HG03432 (cell line): ENCODE measurements at regions not wholly inside any gene's neighbourhood (a gene's known extent, or its start where the extent isn't known, plus 50 kb on each side); places are given as distances from the start of the nearest gene placed in this dataset.

Experiments
- ATAC-seq: cut with Tn5 transposase; IDR thresholded peaks from one replicate; pipeline ENCODE4 v1.9.1; 2021; ENCODE audit warnings: mild to moderate bottlenecking, moderate library complexity; ENCODE audit not compliant: unreplicated experiment

GRCh38 chr5:7000310-7000709, 287.1 kb downstream of the TENT4A start:
- ATAC-seq = no peak

GRCh38 chr5:7010591-7010990, 297.4 kb downstream of the TENT4A start:
- ATAC-seq = no peak

- no peak for ATAC-seq
Observed at GRCh38 chr5:7012057-7012456, 298.8 kb downstream of the TENT4A start.

GRCh38 chr5:7014611-7015010, 301.4 kb downstream of the TENT4A start:
- no peak for ATAC-seq

GRCh38 chr5:7015586-7016256, 302.5 kb downstream of the TENT4A start:
- no peak for ATAC-seq

- ATAC-seq = no peak
Observed at GRCh38 chr5:7016999-7017747, 303.9 kb downstream of the TENT4A start.

GRCh38 chr5:7018198-7018597, 305.0 kb downstream of the TENT4A start:
- ATAC-seq = no peak

GRCh38 chr5:7018601-7019000, 305.4 kb downstream of the TENT4A start:
- no peak for ATAC-seq

- ATAC-seq = no peak
Observed at GRCh38 chr5:7036192-7036835, 323.1 kb downstream of the TENT4A start.

GRCh38 chr5:7039074-7039473, 325.8 kb downstream of the TENT4A start:
- ATAC-seq = no peak

- no peak for ATAC-seq
Observed at GRCh38 chr5:7040111-7040510, 326.9 kb downstream of the TENT4A start.

GRCh38 chr5:7043797-7044196, 330.6 kb downstream of the TENT4A start:
- no peak for ATAC-seq

GRCh38 chr5:7047511-7048261, 334.5 kb downstream of the TENT4A start:
- ATAC-seq = no peak

GRCh38 chr5:7050986-7051385, 337.8 kb downstream of the TENT4A start:
- no peak for ATAC-seq

GRCh38 chr5:7053125-7053524, 339.9 kb downstream of the TENT4A start:
- ATAC-seq = no peak

GRCh38 chr5:7053528-7054209, 340.4 kb downstream of the TENT4A start:
- ATAC-seq = no peak

- no peak for ATAC-seq
Observed at GRCh38 chr5:7066471-7067235, 329.3 kb upstream of the ADCY2 start.

- no peak for ATAC-seq
Observed at GRCh38 chr5:7068156-7068555, 327.8 kb upstream of the ADCY2 start.

GRCh38 chr5:7068899-7069298, 327.0 kb upstream of the ADCY2 start:
- no peak for ATAC-seq

GRCh38 chr5:7072188-7072587, 323.8 kb upstream of the ADCY2 start:
- no peak for ATAC-seq
